CD4-positive, alpha-beta memory T cell (primary cell): ENCODE measurements at regions not wholly inside any gene's neighbourhood (a gene's known extent, or its start where the extent isn't known, plus 50 kb on each side); places are given as distances from the start of the nearest gene placed in this dataset.
A peak's percentile ranks its signal among the peaks of the same experiment; 100 is the strongest.
"Not testable (repeated sequence)": the region's sequence is repeated elsewhere in the genome, so short reads cannot be mapped to it uniquely, and the experiment has no call there.

Experiments used
- CTCF ChIA-PET: fragments of 350-600 bp; sonication (Branson Sonifier 250); formaldehyde crosslinking; loops from one replicate; lab custom pipeline; 2021; ENCODE audit warnings: inconsistent platforms; ENCODE audit not compliant: partially characterized antibody; lab: Charles Lee
- POLR2A ChIA-PET: fragments of 350-600 bp; sonication (Branson Sonifier 250); formaldehyde crosslinking; loops from one replicate; lab custom pipeline; 2021; ENCODE audit not compliant: partially characterized antibody; lab: Charles Lee
- DNase-seq, 5 donors: peaks; one replicate each; pipeline versions ENCODE4 v3.0.0 to v3.0.0-alpha.2; 2020 to 2022; ENCODE audit warnings: mixed read lengths in 1 of 5
- H3K27ac ChIP-seq: one replicate; pipeline ENCODE4 v1.7.0; 2013; ENCODE audit warnings: low read depth, low read length
- H3K27me3 ChIP-seq: 2 replicates; pipeline ENCODE4 v1.7.0; 2013; ENCODE audit warnings: mild to moderate bottlenecking, low read length, moderate library complexity; ENCODE audit not compliant: insufficient read depth
- H3K36me3 ChIP-seq: 2 replicates; pipeline ENCODE4 v1.7.0; 2013; ENCODE audit warnings: mild to moderate bottlenecking, low read length, moderate library complexity; ENCODE audit not compliant: insufficient read depth
- H3K4me1 ChIP-seq: 2 replicates; pipeline ENCODE4 v1.7.0; 2013; ENCODE audit warnings: mild to moderate bottlenecking, low read length, moderate library complexity; ENCODE audit not compliant: insufficient read depth
- H3K4me3 ChIP-seq, 2 donors: one replicate each; pipeline ENCODE4 v1.7.0; 2013; ENCODE audit warnings: low read length in 2 of 2, mild to moderate bottlenecking in 1 of 2
- H3K9me3 ChIP-seq, 2 donors: one replicate each; pipeline ENCODE4 v1.7.0; 2013; ENCODE audit warnings: low read length in 2 of 2, control low read depth in 1 of 2; ENCODE audit not compliant: control insufficient read depth in 1 of 2
- H3K27ac Mint-ChIP-seq, 7 donors: one replicate each; pipeline ENCODE4 v1.8.0; 2020 to 2021; ENCODE audit warnings: mixed read lengths in 7 of 7, mild to moderate bottlenecking in 6 of 7, inconsistent platforms in 3 of 7, moderate library complexity in 3 of 7
- H3K27me3 Mint-ChIP-seq, 2 donors: one replicate each; pipeline ENCODE4 v1.8.0; 2020 to 2021; ENCODE audit warnings: mixed read lengths in 2 of 2
- H3K36me3 Mint-ChIP-seq, 2 donors: one replicate each; pipeline ENCODE4 v1.8.0; 2020 to 2021; ENCODE audit warnings: mixed read lengths in 2 of 2, inconsistent platforms in 1 of 2, mild to moderate bottlenecking in 1 of 2
- H3K4me1 Mint-ChIP-seq, 4 donors: one replicate each; pipeline ENCODE4 v1.8.0; 2020 to 2021; ENCODE audit warnings: mixed read lengths in 4 of 4, mild to moderate bottlenecking in 1 of 4
- H3K4me3 Mint-ChIP-seq, 8 donors: one replicate each; pipeline ENCODE4 v1.8.0; 2020 to 2021; ENCODE audit warnings: mixed read lengths in 8 of 8, mild to moderate bottlenecking in 7 of 8, moderate library complexity in 6 of 8, inconsistent platforms in 3 of 8
- H3K9me3 Mint-ChIP-seq, 8 donors: one replicate each; pipeline ENCODE4 v1.8.0; 2020 to 2021; ENCODE audit warnings: mixed read lengths in 8 of 8, mild to moderate bottlenecking in 5 of 8, inconsistent platforms in 3 of 8, moderate library complexity in 1 of 8
- intact Hi-C: fragments of 100-400 bp; cut with micrococcal nuclease; formaldehyde crosslinking; loops from one replicate; pipeline ENCODE4 v1.15.1; 2023

DNA sequence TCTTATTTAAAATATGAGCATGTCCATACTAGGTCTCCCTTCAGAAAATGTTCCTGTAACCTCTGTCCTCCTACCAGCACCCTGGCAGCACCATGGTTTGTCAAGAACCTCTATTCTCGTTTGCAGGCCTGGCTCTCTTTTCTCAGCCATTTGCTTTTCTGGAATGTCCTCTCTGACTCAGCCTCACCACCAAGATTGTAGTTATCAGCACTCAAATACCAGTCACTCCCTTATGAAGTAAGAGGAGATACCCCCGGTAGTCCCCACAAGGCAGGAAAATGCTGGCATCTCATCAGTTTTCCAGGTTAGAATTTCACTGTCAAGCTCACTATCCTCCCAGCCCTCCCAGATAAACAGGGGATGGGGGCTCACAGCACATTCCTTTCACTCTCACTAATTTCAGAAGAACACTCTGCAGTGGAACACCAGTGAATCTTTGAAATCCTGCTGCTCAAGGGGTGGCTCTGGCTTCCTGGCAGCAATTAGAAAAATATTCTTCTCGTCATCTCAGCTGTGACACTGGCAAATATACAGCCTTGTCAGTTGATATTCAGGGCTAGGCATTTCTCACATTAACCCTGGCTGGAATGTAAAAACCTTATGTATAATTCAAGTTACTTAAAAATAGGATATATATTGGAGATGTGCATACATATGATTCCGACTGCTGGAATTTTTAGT is 129.2 kb downstream of the TBX18 start:
- H3K9me3 ChIP-seq = peaks cover 0 to 3% of the 10 kb centered on the region in 2 donors
- Mint-ChIP-seq H3K4me3 (no peak overlapping the region), H3K27ac (no peak overlapping the region), H3K27me3 (no peaks in the 10 kb centered on the region), H3K4me1 (no peaks in the 10 kb centered on the region), H3K9me3 (peaks cover 0 to 14% (median 5%) of the 10 kb centered on the region in 8 donors), H3K36me3 (no peaks in the 10 kb centered on the region)
- no peak for DNase-seq
- ChIA-PET CTCF (no interaction called here), POLR2A (no interaction called here)
- H3K36me3 ChIP-seq = no peaks in the 10 kb centered on the region
- H3K4me1 ChIP-seq = no peaks in the 10 kb centered on the region
- H3K4me3 ChIP-seq = no peak overlapping the region
- intact Hi-C loops = no loop called here
- H3K27ac ChIP-seq = no peak overlapping the region
- no peaks in the 10 kb centered on the region for H3K27me3 ChIP-seq

GRCh38 chr6:84633771-84634170 is 130.6 kb downstream of the TBX18 start:
- CTCF ChIA-PET = no interaction called here
- Histone ChIP-seq H3K27me3 (no peaks in the 10 kb centered on the region), H3K9me3 (peaks cover 0 to 3% of the 10 kb centered on the region in 2 donors), H3K27ac (no peak overlapping the region), H3K4me3 (no peak overlapping the region), H3K36me3 (no peaks in the 10 kb centered on the region), H3K4me1 (no peaks in the 10 kb centered on the region)
- POLR2A ChIA-PET = no interaction called here
- no peaks in the 10 kb centered on the region for H3K27me3 Mint-ChIP-seq
- intact Hi-C loops = no loop called here
- no peak overlapping the region for H3K27ac Mint-ChIP-seq
- H3K9me3 Mint-ChIP-seq = peaks cover 0 to 14% (median 4%) of the 10 kb centered on the region in 8 donors
- H3K36me3 Mint-ChIP-seq = no peaks in the 10 kb centered on the region
- DNase-seq = no peak
- no peaks in the 10 kb centered on the region for H3K4me1 Mint-ChIP-seq
- H3K4me3 Mint-ChIP-seq = no peak overlapping the region

DNA sequence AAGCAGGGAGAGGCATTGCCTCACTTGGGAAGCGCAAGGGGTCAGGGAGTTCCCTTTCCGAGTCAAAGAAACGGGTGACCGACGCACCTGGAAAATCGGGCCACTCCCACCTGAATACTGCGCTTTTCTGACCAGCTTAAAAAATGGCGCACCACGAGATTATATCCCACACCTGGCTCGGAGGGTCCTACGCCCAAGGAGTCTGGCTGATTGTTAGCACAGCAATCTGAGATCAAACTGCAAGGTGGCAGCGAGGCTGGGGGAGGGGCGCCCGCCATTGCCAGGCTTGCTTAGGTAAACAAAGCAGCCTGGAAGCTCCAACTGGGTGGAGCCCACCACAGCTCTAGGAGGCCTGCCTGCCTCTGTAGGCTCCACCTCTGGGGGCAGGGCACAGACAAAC is 137.9 kb downstream of the TBX18 start:
- H3K9me3 ChIP-seq, H3K4me3 ChIP-seq, H3K27ac ChIP-seq, H3K9me3 Mint-ChIP-seq, H3K36me3 ChIP-seq, H3K36me3 Mint-ChIP-seq, POLR2A ChIA-PET, H3K4me1 ChIP-seq, H3K27ac Mint-ChIP-seq, H3K27me3 Mint-ChIP-seq, intact Hi-C loops, H3K4me1 Mint-ChIP-seq, CTCF ChIA-PET, DNase-seq, H3K4me3 Mint-ChIP-seq, H3K27me3 ChIP-seq: not testable (repeated sequence)

GRCh38 chr6:84625506-84625905 is 138.9 kb downstream of the TBX18 start:
- Mint-ChIP-seq H3K27ac (peak overlapping the region in 1 of 7 donors; percentile 75), H3K36me3 (no peaks in the 10 kb centered on the region), H3K4me1 (no peaks in the 10 kb centered on the region), H3K4me3 (no peak overlapping the region), H3K9me3 (peaks cover 2 to 14% (median 4%) of the 10 kb centered on the region in 8 donors), H3K27me3 (no peaks in the 10 kb centered on the region)
- no peak overlapping the region for H3K4me3 ChIP-seq
- no peaks in the 10 kb centered on the region for H3K9me3 ChIP-seq
- H3K4me1 ChIP-seq = no peaks in the 10 kb centered on the region
- no peak overlapping the region for H3K27ac ChIP-seq
- intact Hi-C loops = no loop called here
- ChIA-PET POLR2A (no interaction called here), CTCF (no interaction called here)
- H3K36me3 ChIP-seq = no peaks in the 10 kb centered on the region
- H3K27me3 ChIP-seq = no peaks in the 10 kb centered on the region
- no peak for DNase-seq

DNA sequence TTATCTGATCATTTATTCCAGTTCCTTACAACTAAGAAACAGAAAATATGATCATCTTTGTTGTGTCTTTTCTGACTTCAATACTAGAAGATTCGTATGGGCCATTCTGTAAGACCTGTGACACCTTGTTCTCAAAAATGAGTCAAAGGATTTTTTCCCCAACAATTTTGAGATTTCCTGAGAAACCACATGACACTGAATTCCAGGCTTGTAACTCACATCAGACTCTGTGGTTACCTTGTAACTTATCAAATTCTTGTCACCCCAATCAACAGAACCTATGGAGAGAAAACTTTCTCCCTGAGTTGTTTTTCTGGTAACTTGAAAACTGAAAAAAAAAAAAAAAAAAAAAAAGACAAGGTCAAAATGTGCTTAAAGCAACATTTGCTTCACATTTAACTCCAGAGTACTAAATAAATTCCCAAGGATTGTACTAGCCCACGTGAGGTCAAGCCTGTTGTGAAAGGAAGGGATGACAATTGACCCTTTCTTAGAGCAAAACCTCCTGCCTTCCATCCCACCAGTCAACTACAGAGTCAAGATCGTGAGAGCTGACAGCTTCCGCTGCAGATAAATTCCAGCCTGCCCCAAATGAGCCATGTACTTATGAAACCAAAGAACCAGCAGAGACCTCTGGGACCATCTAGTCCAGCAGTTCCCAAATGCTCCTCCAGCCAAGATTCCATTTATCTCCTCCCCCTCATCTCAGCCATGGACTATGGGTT is 140.3 kb downstream of the TBX18 start:
- Mint-ChIP-seq H3K4me1 (no peaks in the 10 kb centered on the region), H3K36me3 (no peaks in the 10 kb centered on the region), H3K27ac (no peak overlapping the region), H3K4me3 (no peak overlapping the region), H3K9me3 (peaks cover 2 to 14% (median 4%) of the 10 kb centered on the region in 8 donors), H3K27me3 (no peaks in the 10 kb centered on the region)
- ChIA-PET POLR2A (no interaction called here), CTCF (no interaction called here)
- Histone ChIP-seq H3K4me1 (no peaks in the 10 kb centered on the region), H3K27ac (no peak overlapping the region), H3K9me3 (no peaks in the 10 kb centered on the region), H3K36me3 (no peaks in the 10 kb centered on the region), H3K27me3 (no peaks in the 10 kb centered on the region), H3K4me3 (no peak overlapping the region)
- DNase-seq = no peak
- intact Hi-C loops = no loop called here

- ChIA-PET CTCF (no interaction called here), POLR2A (no interaction called here)
- no peak for DNase-seq
- no peak overlapping the region for H3K27ac ChIP-seq
- H3K27me3 Mint-ChIP-seq = no peaks in the 10 kb centered on the region
- no peaks in the 10 kb centered on the region for H3K4me1 ChIP-seq
- no peaks in the 10 kb centered on the region for H3K4me1 Mint-ChIP-seq
- H3K27ac Mint-ChIP-seq = no peak overlapping the region
- no peaks in the 10 kb centered on the region for H3K36me3 Mint-ChIP-seq
- no peaks in the 10 kb centered on the region for H3K9me3 ChIP-seq
- H3K9me3 Mint-ChIP-seq = peaks cover 2 to 17% (median 4%) of the 10 kb centered on the region in 8 donors
- no peak overlapping the region for H3K4me3 Mint-ChIP-seq
- H3K27me3 ChIP-seq = no peaks in the 10 kb centered on the region
- no peak overlapping the region for H3K4me3 ChIP-seq
- no peaks in the 10 kb centered on the region for H3K36me3 ChIP-seq
- intact Hi-C loops = no loop called here
These were observed 145.6 kb downstream of the TBX18 start for GRCh38 chr6:84618836-84619235.

DNA sequence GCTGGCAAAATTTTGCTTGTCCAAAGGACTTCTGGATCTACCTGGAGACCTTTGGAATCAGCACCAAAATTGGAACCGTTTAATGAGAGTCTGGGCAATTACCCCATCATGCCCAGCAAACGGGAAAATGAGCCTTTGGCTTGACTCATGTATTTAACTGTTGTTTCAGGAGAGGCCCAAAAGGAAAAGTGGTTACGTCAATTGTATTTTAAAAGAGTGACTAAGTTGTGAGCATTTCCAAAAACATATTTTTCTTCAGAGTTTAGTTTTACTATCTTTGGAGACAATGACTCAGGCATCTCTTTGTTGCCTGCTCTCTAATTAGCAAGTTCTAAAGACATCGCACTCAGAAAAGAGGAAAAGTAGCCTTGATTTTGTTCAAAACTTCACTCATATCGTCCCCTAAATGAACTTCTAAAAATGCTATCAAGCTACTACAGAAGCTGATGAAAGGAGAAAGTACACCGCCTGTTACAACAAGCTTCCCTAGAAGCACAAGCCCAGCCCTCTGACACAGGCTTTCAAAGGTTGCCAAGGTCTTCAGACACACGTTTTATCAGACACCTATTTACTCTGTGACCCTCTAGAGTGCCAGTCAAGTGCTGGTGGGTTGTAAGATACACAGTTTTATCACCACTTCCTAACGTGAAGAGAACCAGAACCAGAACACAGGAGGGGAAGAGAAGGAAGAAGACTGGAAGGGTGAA is 146.2 kb downstream of the TBX18 start:
- H3K27ac ChIP-seq = no peak overlapping the region
- POLR2A ChIA-PET = no interaction called here
- Mint-ChIP-seq H3K4me1 (no peaks in the 10 kb centered on the region), H3K36me3 (no peaks in the 10 kb centered on the region), H3K27me3 (no peaks in the 10 kb centered on the region), H3K9me3 (peaks cover 2 to 17% (median 4%) of the 10 kb centered on the region in 8 donors), H3K4me3 (no peak overlapping the region), H3K27ac (no peak overlapping the region)
- no peaks in the 10 kb centered on the region for H3K36me3 ChIP-seq
- intact Hi-C loops = no loop called here
- H3K4me1 ChIP-seq = no peaks in the 10 kb centered on the region
- CTCF ChIA-PET = no interaction called here
- DNase-seq = no peak
- no peak overlapping the region for H3K4me3 ChIP-seq
- H3K9me3 ChIP-seq = no peaks in the 10 kb centered on the region
- H3K27me3 ChIP-seq = no peaks in the 10 kb centered on the region
